ENCODE measurements at regions not wholly inside any gene's neighbourhood (a gene's known extent, or its start where the extent isn't known, plus 50 kb on each side); places are given as distances from the start of the nearest gene placed in this dataset.
A peak's percentile ranks its signal among the peaks of the same experiment; 100 is the strongest.
"Not testable (repeated sequence)": the region's sequence is repeated elsewhere in the genome, so short reads cannot be mapped to it uniquely, and the experiment has no call there.

DNA sequence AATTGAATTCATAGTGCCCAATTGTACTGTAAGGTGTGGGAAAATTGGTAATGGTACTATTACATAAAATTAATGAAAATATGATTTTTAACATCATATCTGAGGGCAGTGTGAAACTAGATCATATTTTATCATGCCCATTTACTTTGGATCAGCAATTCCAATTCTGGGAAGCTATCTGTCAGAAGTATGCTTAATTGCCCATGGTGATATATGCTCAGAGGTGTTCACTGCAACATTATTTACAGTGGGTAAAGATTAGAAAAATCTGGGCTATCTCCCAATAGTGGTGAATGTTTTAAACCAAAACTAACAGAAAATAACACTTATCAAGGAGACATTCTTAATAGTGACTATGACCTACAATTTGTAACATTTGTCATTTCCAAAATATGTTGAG, 1260.0 kb downstream of the BRINP3 start:
- H3K27me3 ChIP-seq (ENCODE audit: insufficient read depth, poor library complexity, severe bottlenecking) = no peaks in the 10 kb centered on the region
- H3K27ac ChIP-seq (ENCODE audit: poor library complexity, severe bottlenecking) = no peak overlapping the region
- ATAC-seq (ENCODE audit: low read depth) (no peak), DNase-seq (ENCODE audit: low spot score) (no peak)
- H3K36me3 ChIP-seq (ENCODE audit: low read depth) = no peaks in the 10 kb centered on the region
- no peak for TF ChIP-seq CTCF (IDR thresholded peaks at IDR 0.05; ENCODE audit: poor library complexity, severe bottlenecking)
- no peaks in the 10 kb centered on the region for H3K4me1 ChIP-seq (ENCODE audit: insufficient read depth, poor library complexity, severe bottlenecking)
- H3K9me3 ChIP-seq (ENCODE audit: severe bottlenecking) = no peaks in the 10 kb centered on the region
- H3K4me3 ChIP-seq (ENCODE audit: severe bottlenecking) = no peak overlapping the region

GRCh38 chr1:189220750-189221149, 1256.9 kb downstream of the BRINP3 start:
- no peaks in the 10 kb centered on the region for H3K4me1 ChIP-seq (ENCODE audit: insufficient read depth, poor library complexity, severe bottlenecking)
- ATAC-seq (ENCODE audit: low read depth) (no peak), DNase-seq (ENCODE audit: low spot score) (no peak)
- H3K27me3 ChIP-seq (ENCODE audit: insufficient read depth, poor library complexity, severe bottlenecking) = no peaks in the 10 kb centered on the region
- peak; percentile 61 for TF ChIP-seq CTCF (IDR thresholded peaks at IDR 0.05; ENCODE audit: poor library complexity, severe bottlenecking)
- no peak overlapping the region for H3K4me3 ChIP-seq (ENCODE audit: severe bottlenecking)
- no peaks in the 10 kb centered on the region for H3K36me3 ChIP-seq (ENCODE audit: low read depth)
- H3K9me3 ChIP-seq (ENCODE audit: severe bottlenecking) = no peaks in the 10 kb centered on the region
- no peak overlapping the region for H3K27ac ChIP-seq (ENCODE audit: poor library complexity, severe bottlenecking)

GRCh38 chr1:189225794-189226145, 1251.9 kb downstream of the BRINP3 start:
- not testable (repeated sequence) for H3K9me3 ChIP-seq (ENCODE audit: severe bottlenecking); ATAC-seq (ENCODE audit: low read depth); H3K4me1 ChIP-seq (ENCODE audit: insufficient read depth, poor library complexity, severe bottlenecking); DNase-seq (ENCODE audit: low spot score); H3K36me3 ChIP-seq (ENCODE audit: low read depth); H3K27me3 ChIP-seq (ENCODE audit: insufficient read depth, poor library complexity, severe bottlenecking); H3K4me3 ChIP-seq (ENCODE audit: severe bottlenecking); H3K27ac ChIP-seq (ENCODE audit: poor library complexity, severe bottlenecking)

DNA sequence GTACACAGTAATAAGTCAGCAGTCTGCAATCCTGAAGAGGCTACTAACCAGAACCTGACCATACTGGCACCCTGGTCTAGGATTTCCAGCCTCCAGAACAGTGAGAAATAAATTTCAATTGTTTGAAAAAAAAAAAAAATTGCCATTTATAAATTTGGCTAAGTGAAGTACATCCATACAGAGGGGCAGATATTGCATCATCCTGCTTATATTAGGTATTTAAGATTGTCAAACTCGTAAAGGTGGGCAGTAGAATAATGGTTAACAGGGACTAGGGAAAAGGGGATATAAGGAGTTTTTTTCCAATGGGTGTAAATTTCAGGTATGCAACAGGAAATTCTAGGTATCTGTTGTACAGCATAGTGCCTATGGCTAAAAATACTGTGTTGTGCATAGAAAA, 1250.9 kb downstream of the BRINP3 start:
- Histone ChIP-seq H3K27me3 (ENCODE audit: insufficient read depth, poor library complexity, severe bottlenecking) (no peaks in the 10 kb centered on the region), H3K4me1 (ENCODE audit: insufficient read depth, poor library complexity, severe bottlenecking) (no peaks in the 10 kb centered on the region), H3K36me3 (ENCODE audit: low read depth) (no peaks in the 10 kb centered on the region)

GRCh38 chr1:189237008-189237407, 1240.7 kb downstream of the BRINP3 start:
- DNase-seq (ENCODE audit: low spot score) = no peak
- Histone ChIP-seq H3K4me1 (ENCODE audit: insufficient read depth, poor library complexity, severe bottlenecking) (no peaks in the 10 kb centered on the region), H3K36me3 (ENCODE audit: low read depth) (no peaks in the 10 kb centered on the region), H3K4me3 (ENCODE audit: severe bottlenecking) (no peak overlapping the region), H3K27ac (ENCODE audit: poor library complexity, severe bottlenecking) (no peak overlapping the region), H3K9me3 (ENCODE audit: severe bottlenecking) (no peaks in the 10 kb centered on the region), H3K27me3 (ENCODE audit: insufficient read depth, poor library complexity, severe bottlenecking) (peaks cover 3% of the 10 kb centered on the region)
- ATAC-seq (ENCODE audit: low read depth) = no peak
- TF ChIP-seq CTCF (IDR thresholded peaks at IDR 0.05; ENCODE audit: poor library complexity, severe bottlenecking) = no peak

More for the DNA sequence above, 1250.9 kb downstream of the BRINP3 start:
- DNase-seq (ENCODE audit: low spot score) (no peak), ATAC-seq (ENCODE audit: low read depth) (no peak)
- H3K27ac ChIP-seq (ENCODE audit: poor library complexity, severe bottlenecking) = no peak overlapping the region
- H3K4me3 ChIP-seq (ENCODE audit: severe bottlenecking) = no peak overlapping the region
- TF ChIP-seq CTCF (IDR thresholded peaks at IDR 0.05; ENCODE audit: poor library complexity, severe bottlenecking) = no peak
- no peaks in the 10 kb centered on the region for H3K9me3 ChIP-seq (ENCODE audit: severe bottlenecking)
